COLO668 (cell line): ENCODE measurements at regions not wholly inside any gene's neighbourhood (a gene's known extent, or its start where the extent isn't known, plus 50 kb on each side); places are given as distances from the start of the nearest gene placed in this dataset.
"Not testable (repeated sequence)": the region's sequence is repeated elsewhere in the genome, so short reads cannot be mapped to it uniquely, and the experiment has no call there.

Experiments used
- DNase-seq: peaks from one replicate; lab custom pipeline; 2025; ENCODE audit not compliant: unreplicated experiment; lab: John Stamatoyannopoulos, UW

GRCh38 chr4:178138491-178138890 is 696.3 kb upstream of the AGA start:
- no peak for DNase-seq

GRCh38 chr4:178140326-178140915 is 698.2 kb upstream of the AGA start:
- no peak for DNase-seq

- no peak for DNase-seq
Measured at GRCh38 chr4:178142724-178143123, 700.5 kb upstream of the AGA start.

GRCh38 chr4:178148106-178148505 is 705.9 kb upstream of the AGA start:
- DNase-seq: no peak

GRCh38 chr4:178165251-178165950 is 723.2 kb upstream of the AGA start:
- DNase-seq: no peak

GRCh38 chr4:178165951-178166308 is 723.7 kb upstream of the AGA start:
- DNase-seq: no peak

GRCh38 chr4:178173771-178174170 is 731.5 kb upstream of the AGA start:
- DNase-seq: no peak

GRCh38 chr4:178174756-178175155 is 732.5 kb upstream of the AGA start:
- DNase-seq: no peak

GRCh38 chr4:178185517-178185916 is 743.3 kb upstream of the AGA start:
- DNase-seq: no peak

GRCh38 chr4:178192611-178193010 is 750.4 kb upstream of the AGA start:
- no peak for DNase-seq

- no peak for DNase-seq
Measured at GRCh38 chr4:178196751-178197374, 754.6 kb upstream of the AGA start.

GRCh38 chr4:178198691-178199090 is 756.5 kb upstream of the AGA start:
- no peak for DNase-seq

- DNase-seq: no peak
Measured at GRCh38 chr4:178202422-178202821, 760.2 kb upstream of the AGA start.

GRCh38 chr4:178205826-178206225 is 763.6 kb upstream of the AGA start:
- DNase-seq: no peak

- DNase-seq: no peak
Measured at GRCh38 chr4:178215309-178215708, 773.1 kb upstream of the AGA start.

- DNase-seq: no peak
Measured at GRCh38 chr4:178215763-178216162, 773.5 kb upstream of the AGA start.

- not testable (repeated sequence) for DNase-seq
Measured at GRCh38 chr4:178226421-178226820, 784.2 kb upstream of the AGA start.

GRCh38 chr4:178233906-178234305 is 791.7 kb upstream of the AGA start:
- no peak for DNase-seq

- no peak for DNase-seq
Measured at GRCh38 chr4:178240891-178241290, 798.7 kb upstream of the AGA start.

GRCh38 chr4:178241601-178242118 is 799.4 kb upstream of the AGA start:
- DNase-seq: no peak

- no peak for DNase-seq
Measured at GRCh38 chr4:178242655-178243054, 800.4 kb upstream of the AGA start.

- no peak for DNase-seq
Measured at GRCh38 chr4:178244785-178245184, 802.5 kb upstream of the AGA start.
